GM19193 (cell line): ENCODE measurements at regions not wholly inside any gene's neighbourhood (a gene's known extent, or its start where the extent isn't known, plus 50 kb on each side); places are given as distances from the start of the nearest gene placed in this dataset.

Experiments
- POLR2A ChIP-seq: IDR thresholded peaks from 4 replicates; pipeline ENCODE4 v1.6.1; 2011; ENCODE audit not compliant: insufficient read depth, insufficient read length; ENCODE audit errors: extremely low read depth

DNA sequence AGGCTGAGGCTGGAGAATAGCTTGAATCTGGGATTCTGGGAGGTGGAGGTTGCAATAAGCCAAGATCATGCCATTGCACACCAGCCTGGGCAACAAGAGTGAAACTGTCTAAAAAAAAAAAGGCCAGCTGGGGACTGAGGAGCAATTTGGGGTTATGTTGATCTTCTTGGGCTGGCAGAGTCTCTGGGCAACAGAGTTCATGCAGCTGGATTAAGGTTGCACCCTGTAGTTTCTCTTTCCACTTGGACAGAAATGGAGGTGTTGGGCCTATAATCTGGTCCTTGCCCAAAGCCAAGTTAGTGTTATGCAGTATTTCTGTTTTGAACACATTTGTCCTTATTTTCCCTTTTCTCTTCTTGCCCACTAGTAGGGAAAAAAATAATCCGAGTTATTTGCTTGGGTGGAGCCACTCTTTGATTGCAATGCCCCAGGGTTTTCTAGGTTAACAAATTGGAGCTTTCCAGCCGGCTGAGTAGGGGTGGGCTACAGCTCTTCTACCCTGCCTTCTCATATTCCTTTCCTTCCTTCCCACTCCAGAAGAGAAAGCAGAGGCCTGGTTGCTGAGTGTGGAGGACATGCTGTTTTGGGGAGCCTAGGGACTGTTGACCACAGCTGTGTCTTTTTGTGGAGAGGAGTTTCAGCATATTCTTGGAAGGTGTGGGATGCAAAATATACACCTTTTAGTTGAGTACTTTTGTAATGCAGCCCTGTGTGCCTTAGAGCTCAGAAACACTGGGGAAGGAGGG is 213.9 kb downstream of the SOX4 start:
- TF ChIP-seq POLR2A, result no peak

DNA sequence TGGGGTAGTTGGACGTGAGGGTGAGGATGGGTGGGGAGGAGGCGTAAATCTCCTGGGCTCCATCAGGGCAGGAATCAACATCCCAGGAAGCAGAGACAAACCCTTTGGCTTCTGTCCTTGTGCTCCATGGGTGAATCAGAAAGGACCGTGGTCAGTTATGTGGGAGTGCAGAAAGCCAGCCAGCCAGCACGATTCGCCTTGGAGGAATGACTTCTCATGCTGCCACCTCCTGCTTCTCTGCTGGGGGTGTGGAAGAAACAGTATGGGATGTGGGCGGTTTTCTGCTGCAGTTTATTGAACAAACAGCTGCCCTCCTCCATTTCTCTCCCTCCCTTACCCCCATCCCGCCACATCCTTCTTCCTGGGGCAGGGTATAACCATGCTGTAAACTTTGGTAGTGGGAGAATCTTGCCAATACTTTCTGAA is 214.5 kb downstream of the SOX4 start:
- no peak for TF ChIP-seq POLR2A

DNA sequence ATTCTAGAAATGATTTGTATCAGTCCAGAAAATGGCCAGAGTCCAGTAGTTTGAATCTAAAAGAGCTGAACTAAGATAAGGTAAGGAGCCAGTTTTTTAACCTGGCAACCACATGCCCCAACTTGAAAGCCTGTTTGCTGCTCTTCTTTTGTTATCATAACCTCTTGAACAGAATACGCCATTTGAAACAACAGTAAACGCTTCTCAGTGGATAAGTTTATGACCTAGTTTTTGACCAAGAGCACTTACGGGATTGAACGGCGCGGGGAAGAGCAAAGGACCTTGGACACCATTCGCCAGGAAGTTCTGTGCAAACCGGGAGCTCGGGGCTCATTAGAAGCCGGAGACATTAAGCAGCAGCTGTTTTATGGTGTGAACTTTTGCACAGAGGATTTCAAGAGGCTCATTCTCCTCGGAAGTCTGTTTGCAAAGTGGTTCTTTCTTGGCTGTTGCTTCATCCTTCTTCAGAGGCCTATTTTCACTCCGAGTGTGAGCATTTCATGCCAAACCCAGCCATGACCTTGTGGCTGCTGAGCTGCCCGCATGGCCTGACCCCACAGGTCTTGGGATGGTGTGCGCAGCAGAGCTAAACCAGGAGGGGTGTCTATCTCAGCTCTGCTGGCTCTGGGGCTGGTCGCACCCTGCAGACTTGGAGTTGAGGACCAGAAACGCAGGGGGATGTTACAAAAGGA is 215.1 kb downstream of the SOX4 start:
- no peak for TF ChIP-seq POLR2A

GRCh38 chr6:21811484-21811883 is 217.9 kb downstream of the SOX4 start:
- no peak for TF ChIP-seq POLR2A

- TF ChIP-seq POLR2A, result no peak
Observed at GRCh38 chr6:21816231-21816630, 222.7 kb downstream of the SOX4 start.

DNA sequence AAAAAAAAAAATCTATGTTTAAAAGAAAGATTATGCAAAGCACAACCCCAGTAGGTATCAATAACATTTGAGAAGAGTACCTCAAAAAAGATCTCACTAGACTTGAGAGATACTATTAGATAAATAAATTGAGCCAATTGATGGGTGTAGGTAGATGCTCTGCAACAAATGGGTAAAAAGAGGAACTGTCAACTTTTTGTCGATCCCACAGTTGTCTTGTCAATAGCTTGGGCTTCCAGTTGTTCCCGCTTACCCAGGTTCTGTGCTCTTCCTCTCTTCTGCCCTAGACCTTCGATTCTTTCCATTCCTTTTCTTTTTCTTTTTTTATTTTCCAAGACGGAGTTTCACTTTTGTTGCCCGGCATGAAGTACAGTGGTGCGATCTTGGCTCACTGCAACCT is 226.9 kb downstream of the SOX4 start:
- TF ChIP-seq POLR2A, result no peak

- no peak for TF ChIP-seq POLR2A
Observed at GRCh38 chr6:21823371-21823770, 229.8 kb downstream of the SOX4 start.

GRCh38 chr6:21824431-21825177 is 231.1 kb downstream of the SOX4 start:
- TF ChIP-seq POLR2A, result no peak

- no peak for TF ChIP-seq POLR2A
Observed at GRCh38 chr6:21826023-21826422, 232.5 kb downstream of the SOX4 start.

GRCh38 chr6:21826904-21827303 is 233.4 kb downstream of the SOX4 start:
- no peak for TF ChIP-seq POLR2A

DNA sequence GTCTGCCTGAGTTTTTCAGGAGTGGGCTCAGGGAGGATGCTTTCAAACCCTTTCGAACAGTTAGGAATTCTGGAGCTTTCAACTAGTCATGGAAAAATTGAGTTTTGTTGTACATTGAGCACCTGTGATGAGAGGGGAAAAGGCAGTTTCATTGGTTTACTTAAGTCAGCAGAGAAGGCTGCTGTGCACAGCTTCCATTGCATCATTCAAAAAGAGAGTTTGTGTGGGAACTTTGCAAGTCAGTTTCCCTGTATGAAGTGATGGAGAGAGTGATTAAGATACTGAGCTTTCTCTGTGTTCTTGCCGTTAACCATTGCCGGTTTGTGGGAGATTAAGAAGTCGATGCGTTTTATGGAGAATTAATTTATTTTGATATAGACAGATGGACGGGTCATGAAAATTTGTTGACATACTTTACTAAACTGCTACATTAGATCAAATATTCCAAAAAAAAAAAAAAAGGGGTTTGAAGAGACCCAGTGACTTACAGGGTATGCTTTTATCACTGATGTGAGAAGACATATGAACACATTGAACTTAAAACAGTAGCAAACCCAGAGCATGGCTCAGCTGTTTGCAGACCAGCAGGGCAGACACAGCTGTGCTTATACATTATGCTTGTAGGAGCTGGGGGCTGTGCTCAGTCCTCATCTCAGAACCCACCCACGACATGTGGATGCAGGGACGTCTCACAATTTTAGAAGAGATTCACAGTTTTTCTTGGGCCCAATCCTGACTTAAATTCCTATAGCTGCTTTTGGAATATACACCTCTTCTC is 234.1 kb downstream of the SOX4 start:
- no peak for TF ChIP-seq POLR2A

DNA sequence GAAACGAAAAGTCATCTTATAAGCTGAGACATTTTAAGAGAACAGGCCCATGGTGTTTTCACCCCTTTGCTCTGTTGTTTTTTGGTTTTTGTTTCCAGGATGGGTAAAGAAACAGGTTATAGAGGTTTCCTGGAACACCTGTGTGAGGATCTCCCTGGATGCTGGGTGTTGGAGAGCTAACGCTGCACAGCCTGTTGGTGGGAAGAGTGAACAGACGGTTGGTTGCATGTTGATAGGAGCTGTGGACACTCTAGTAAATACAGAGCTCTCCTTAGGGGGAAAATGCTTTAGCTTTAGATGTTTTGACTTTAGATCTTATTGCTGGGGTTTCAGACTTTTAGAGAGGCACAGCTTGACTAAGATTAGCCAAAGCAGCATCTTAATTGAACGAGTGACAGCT is 235.2 kb downstream of the SOX4 start:
- no peak for TF ChIP-seq POLR2A

DNA sequence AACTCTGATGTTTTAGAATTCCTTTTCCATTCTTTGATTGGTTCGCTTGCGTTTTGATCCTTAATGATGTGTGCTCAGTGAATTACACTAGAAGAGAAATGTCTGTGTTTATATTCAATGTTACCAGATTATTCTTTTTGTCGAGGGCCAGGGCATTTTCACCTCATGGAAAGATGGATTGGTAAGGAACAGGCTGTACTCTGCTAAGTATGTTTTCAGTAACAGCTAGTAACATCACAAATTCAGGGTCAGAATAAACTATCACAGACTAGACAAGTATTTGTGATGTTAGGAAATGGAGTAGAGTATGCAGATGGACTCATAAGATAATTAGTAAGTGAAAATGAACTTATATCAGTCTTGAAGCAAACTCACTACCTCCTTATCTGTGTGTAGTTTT is 235.6 kb downstream of the SOX4 start:
- no peak for TF ChIP-seq POLR2A

DNA sequence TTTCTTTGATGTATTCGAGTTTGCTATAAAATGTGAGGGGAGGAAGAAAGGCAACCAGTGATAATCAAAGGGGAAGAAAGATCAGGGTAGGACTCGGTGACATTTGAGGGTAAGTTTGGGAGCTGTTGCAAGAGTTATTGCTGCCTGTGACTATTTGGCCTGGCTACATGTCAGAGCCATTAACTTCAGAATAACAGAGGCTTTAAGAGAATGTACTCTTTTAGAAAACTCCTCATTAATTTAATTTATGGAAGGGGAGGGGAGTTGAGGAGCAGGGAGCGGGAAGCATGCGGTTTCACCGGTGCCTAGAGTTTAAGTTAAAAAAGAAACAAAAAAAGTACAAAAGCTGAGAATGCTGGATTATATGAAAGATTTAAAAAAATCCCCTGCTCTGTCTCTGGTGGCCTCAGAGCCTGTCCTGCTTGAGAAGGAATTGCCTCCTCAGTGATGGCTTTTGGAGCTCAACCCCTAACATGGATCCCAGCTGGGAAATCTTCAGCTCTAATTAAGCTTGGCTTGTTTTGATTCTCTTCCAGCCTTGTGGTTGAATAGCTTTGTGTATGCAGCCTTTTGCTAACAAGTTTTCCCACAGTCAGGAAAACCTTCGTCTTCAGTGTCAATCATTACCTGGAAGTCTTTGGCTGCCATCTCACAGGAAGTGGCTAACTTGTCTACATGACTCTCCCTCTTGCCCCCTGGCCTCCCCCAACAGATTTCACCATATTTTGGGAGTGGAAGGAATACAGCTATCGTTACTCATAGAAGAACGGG is 238.2 kb downstream of the SOX4 start:
- no peak for TF ChIP-seq POLR2A

GRCh38 chr6:21836277-21836676 is 242.7 kb downstream of the SOX4 start:
- TF ChIP-seq POLR2A, result no peak

DNA sequence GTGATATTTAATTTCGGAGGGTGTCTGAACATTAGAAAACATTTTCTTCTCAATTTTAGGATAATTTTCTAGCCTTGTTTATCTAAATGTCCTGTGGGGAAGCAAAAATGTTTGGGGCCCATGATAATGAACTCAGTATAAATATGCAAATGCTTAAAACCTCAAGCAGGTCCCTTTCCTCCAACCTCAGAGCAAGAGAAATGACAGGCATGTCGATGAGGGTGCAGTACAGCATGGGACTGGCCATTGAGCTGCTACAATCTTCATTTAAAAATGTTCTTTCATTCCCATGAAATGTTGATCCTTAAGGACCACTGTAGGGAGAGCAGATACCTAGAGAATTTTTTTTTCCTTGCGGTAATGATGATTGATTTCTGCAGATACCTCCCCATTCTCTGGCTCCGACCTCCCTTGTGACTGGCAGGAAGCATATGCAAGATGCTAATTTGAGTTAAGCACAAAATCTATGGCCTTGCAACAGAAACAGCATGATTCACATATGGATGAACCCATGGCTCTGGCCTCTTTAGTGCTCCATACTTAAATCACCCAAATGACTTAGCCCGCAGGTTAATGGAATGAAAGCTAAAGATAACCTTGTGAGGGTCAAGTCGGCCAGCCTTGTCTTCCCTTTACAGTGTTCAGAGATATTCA is 243.3 kb downstream of the SOX4 start:
- TF ChIP-seq POLR2A, result no peak
